HG02870 (cell line): ENCODE measurements at regions not wholly inside any gene's neighbourhood (a gene's known extent, or its start where the extent isn't known, plus 50 kb on each side); places are given as distances from the start of the nearest gene placed in this dataset.
A peak's percentile ranks its signal among the peaks of the same experiment; 100 is the strongest.
"Not testable (repeated sequence)": the region's sequence is repeated elsewhere in the genome, so short reads cannot be mapped to it uniquely, and the experiment has no call there.

Source experiments
- ATAC-seq: cut with Tn5 transposase; IDR thresholded peaks from one replicate; pipeline ENCODE4 v1.9.1; 2021; ENCODE audit warnings: mild to moderate bottlenecking, moderate library complexity; ENCODE audit not compliant: unreplicated experiment

GRCh38 chr5:161042443-161042842, 190.4 kb upstream of the ATP10B start:
- no peak for ATAC-seq

- no peak for ATAC-seq
Observed at GRCh38 chr5:161040818-161041217, 188.8 kb upstream of the ATP10B start.

- no peak for ATAC-seq
Observed at GRCh38 chr5:161036296-161036695, 184.3 kb upstream of the ATP10B start.

- no peak for ATAC-seq
Observed at GRCh38 chr5:161034451-161034850, 182.4 kb upstream of the ATP10B start.

GRCh38 chr5:161030229-161030628, 178.2 kb upstream of the ATP10B start:
- ATAC-seq = no peak

GRCh38 chr5:161027763-161028162, 175.8 kb upstream of the ATP10B start:
- no peak for ATAC-seq

GRCh38 chr5:161023551-161023950, 171.5 kb upstream of the ATP10B start:
- ATAC-seq = no peak

GRCh38 chr5:161022151-161022550, 170.1 kb upstream of the ATP10B start:
- ATAC-seq = no peak

GRCh38 chr5:161009817-161010216, 157.8 kb upstream of the ATP10B start:
- ATAC-seq = no peak

- no peak for ATAC-seq
Observed at GRCh38 chr5:161009194-161009593, 157.2 kb upstream of the ATP10B start.

GRCh38 chr5:161007879-161008278, 155.9 kb upstream of the ATP10B start:
- ATAC-seq = no peak

GRCh38 chr5:161002571-161003074, 150.6 kb upstream of the ATP10B start:
- no peak for ATAC-seq

GRCh38 chr5:161001604-161002003, 149.6 kb upstream of the ATP10B start:
- peak; percentile 82 for ATAC-seq

GRCh38 chr5:161001142-161001541, 149.1 kb upstream of the ATP10B start:
- not testable (repeated sequence) for ATAC-seq

GRCh38 chr5:160991205-160991604, 139.2 kb upstream of the ATP10B start:
- ATAC-seq = no peak

- no peak for ATAC-seq
Observed at GRCh38 chr5:160979385-160979784, 127.4 kb upstream of the ATP10B start.

- no peak for ATAC-seq
Observed at GRCh38 chr5:160978944-160979343, 126.9 kb upstream of the ATP10B start.

- ATAC-seq = no peak
Observed at GRCh38 chr5:160976181-160976580, 124.2 kb upstream of the ATP10B start.

GRCh38 chr5:160970605-160971191, 118.7 kb upstream of the ATP10B start:
- no peak for ATAC-seq

GRCh38 chr5:160969645-160970044, 117.6 kb upstream of the ATP10B start:
- no peak for ATAC-seq

GRCh38 chr5:160968480-160968879, 116.5 kb upstream of the ATP10B start:
- ATAC-seq = no peak

GRCh38 chr5:160966921-160967320, 114.9 kb upstream of the ATP10B start:
- ATAC-seq = no peak

- no peak for ATAC-seq
Observed at GRCh38 chr5:160961761-160962160, 109.8 kb upstream of the ATP10B start.
